NCI-H1048 (cell line): ENCODE measurements at regions not wholly inside any gene's neighbourhood (a gene's known extent, or its start where the extent isn't known, plus 50 kb on each side); places are given as distances from the start of the nearest gene placed in this dataset.

ENCODE experiments used
- DNase-seq: peaks from one replicate; lab custom pipeline; 2025; lab: John Stamatoyannopoulos, UW

DNA sequence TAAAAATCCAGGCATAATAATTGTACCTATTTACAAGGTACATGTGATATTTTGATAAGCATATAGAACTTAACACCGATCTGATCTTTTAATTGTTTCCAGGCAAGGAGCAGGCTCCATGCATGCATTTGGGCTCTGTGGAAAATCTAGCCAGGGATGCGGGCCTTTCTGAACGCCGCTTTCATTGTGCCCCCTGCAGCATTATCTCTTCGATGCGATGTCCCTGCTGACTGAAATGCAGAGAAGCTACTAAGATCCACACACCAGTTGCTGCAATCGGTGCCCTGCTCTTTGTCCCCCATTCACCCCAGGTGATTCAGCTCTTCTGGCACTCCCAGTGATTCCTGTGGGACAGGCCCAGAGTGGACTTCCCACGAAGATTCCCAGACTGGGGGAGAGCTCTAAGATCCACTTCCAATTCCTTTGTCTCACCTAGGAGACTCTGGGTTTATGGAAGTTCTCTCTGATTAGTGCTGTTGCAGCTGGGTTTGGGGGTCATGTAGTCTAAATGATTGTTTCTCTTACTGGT lies 254.3 kb upstream of the AGA start:
- no peak for DNase-seq

DNA sequence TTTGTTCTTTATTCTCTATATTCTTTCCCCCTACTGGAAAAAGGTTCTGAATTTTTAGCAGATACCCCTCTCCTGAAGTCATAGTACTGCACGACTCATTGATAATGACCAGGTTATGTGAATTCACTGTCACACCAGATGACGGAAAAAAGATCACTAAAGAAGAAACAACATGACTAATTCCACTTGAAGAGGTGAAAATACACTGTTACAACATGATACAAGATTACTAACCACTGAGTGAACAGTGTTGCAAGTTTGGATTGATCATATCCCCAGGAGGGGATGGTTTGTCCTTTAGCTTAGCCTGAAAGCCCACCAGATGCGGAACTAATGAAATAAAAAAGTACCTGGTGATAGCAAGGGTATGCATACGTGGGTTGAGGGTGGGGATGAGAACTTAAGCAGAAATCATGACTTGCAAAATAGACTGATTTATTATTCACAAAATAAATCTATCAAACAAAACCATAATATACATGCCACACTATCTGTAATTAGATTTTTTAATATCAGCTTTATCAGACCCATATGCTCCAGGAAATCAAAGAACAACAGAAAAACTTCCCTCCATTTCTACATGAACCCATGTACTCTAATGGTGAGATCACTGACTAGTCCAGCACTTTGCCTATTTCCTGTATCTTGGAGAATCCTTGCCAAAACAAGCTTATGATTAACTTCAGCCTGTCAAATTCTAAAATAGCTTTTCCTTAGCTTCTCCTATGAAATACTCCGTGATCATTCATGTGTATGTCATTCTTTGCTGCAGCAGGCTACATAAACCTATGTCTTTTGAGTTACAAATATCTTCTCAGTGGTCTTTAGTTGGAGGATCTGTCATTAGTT lies 257.4 kb upstream of the AGA start:
- no peak for DNase-seq

DNA sequence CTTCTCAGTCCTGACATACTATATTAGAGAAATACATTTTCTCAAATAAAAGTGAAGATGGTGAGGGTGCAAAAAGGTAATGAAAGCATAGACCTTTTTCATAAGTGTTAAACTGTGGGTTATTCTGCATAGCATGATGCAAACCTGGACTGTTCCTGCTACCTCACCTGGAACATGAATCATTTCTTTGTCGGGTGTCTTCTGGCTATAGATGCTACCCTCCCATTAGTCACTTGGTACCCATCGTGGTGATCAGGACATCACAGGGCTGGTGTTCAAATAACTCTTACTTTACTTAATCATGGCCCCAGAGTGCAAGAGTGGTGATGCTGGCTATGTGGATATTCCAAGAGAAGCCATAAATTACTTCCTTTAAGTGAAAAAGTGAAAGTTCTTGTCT lies 264.7 kb upstream of the AGA start:
- DNase-seq = no peak

DNA sequence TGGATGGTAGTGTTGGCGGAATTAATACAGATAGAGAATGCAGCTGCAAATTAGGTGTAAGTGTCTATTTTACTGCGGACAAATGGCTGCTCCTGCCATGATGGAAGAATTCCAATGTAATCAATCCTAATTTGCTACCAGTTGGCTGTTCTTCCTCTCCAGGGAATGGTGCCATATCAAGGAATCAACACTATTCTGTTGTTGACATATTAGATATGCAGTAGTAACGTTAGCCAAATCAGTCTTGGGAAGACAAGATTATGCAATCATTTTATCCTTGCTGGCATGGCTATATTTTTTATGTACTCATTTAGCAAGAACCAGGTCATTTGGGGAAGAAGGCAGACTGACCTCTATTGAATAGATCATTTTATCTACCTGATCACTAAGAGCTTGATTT lies 271.2 kb upstream of the AGA start:
- no peak for DNase-seq

DNA sequence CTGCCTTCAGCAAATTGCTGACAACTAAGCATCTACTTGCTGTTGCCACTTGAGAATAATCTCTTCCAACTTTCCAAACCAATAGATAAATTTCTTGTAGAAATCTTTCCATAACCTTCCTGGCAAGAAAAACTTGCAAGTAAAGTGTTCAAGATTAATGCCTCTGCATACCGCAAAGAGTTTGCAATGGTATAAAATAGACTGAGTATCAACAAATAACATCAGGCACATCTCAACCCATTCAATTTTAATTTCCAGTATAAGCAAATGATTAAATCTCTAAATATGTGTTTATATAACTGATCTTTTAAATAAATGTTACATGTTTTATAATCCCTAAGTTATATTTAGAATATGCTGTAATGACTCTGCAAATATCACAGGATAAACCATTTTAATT lies 275.2 kb upstream of the AGA start:
- DNase-seq = no peak

DNA sequence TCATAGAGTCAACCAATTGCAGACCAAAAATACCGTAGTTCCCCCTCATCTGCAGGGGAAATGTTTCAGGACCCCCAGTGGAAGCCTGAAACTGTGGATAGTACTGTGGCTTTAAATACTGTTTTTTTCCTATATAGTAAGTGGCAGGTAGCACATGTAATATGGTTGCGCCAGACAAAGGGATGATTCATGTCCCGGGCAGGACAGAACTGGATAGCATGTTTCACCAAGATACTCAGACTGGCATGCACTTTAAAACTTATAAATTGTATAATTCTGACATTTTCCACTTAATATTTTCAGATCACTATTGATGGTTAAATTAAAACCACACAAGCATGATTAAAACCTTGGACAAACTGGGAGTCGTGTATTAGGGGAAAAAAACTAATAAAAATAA lies 276.3 kb upstream of the AGA start:
- DNase-seq = no peak

DNA sequence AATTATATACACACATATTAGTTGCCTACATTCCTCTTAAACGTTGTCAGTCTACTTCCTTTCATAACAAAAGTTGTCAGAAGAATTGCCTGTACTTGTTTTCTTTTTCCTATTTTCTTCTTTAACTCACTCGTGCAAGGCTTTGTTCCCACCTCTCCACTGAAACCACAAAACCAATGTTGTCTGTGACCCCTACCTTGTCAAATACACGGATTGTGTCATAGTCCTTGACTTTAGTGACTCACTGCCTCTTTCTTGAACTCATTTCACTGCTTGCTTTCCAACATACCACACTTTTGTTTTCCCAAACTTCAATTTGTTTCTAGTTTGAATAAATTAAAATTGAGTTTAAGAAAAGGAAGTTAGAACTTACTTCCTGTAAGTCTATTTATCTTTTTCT lies 283.9 kb upstream of the AGA start:
- no peak for DNase-seq

DNA sequence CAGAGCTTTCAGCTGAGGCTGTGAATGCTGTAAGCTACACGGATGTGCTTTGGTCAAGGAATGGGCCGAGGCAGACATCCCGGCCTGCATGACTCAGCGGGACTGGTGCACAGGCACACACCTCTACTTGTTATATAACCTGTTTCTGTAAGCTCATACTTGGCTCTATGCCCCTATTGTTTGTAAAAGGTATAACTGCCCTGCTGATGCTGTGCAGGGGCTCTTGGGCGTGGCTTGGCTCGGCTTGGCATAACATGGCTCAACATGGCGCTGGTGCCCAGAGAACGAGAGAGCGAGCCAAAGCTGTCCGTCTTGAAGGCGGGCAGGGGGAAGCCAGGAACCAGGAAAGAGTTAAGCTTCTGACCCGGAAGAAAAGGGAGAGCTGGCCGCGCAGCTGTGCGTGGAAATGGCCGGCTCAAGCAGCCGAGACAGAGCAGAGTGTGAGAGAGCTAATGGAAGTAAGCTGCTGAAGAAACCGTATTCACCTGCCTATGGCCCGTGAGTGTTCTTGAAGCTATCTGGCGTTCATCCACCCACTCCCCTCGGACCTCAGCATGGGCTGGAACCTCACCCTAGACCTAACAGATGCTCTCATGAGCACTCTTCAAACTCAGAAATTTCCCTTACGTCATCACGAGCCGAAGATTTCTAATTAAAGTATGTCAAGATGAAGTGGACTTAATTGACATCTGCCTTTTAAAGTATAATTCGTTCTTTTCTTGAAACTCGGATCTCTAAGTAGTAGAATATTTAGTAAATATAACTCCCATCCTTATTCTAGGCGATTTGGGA lies 286.3 kb upstream of the AGA start:
- DNase-seq = no peak

DNA sequence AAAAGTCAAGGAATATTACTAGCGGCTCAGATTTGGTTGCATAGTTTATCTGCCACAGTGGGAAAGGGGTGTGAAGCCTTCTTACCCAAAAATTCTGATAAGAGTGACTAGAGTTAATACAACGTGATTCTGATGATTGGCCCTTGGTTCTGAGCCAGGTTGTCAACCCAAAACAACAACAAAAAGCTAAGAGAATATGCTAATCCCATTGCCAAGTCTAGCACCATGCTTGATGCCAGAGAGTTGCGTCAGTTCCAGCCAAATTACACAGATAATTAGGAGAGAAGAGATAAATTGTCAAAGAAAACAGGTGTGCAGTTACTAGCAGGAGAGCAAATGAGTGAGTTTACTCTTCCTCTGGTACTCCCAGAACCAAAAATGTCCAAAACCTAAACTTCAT lies 287.4 kb upstream of the AGA start:
- no peak for DNase-seq

DNA sequence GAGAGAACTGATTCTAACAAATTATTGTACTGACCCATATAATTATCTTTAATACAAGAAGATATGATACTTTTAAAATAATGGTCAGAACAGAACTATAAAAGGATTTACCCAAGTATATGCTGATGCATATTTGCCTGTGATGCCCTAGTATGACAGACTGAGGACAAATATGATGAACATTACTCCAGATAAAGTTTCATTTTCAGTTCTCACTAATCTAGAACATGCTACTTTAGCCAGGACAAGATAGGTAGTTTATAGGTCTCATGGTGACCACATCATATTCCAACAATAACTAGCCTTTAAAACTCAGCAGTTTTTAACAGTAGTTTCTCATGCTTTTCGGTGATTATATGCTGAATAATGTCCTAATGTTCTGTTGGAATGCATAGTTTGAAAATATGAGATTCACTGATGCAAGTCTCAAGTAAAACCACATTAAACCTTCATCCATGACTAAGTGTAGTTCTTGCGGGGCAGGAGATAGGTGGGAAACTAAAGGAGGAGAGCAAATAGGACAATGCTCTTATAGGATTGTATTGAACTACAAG lies 295.2 kb upstream of the AGA start:
- no peak for DNase-seq

DNA sequence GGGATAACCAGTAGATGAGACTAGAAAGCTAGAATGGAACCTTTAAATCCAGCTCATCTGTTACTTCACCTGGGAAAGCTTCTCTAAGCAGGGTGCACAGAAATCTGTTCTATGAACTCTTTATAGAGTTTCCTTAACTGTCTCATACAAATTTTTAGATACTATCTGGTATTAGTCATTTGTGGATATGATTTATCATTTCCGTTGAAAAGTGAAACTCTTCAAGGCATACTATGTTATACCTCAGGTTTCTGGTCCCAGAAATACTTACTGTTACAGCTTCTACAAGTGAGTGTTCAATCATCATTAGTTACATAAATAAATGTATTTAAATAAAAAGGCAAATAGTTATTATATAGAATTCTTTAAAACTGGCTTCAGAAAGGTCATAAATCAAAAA lies 298.3 kb upstream of the AGA start:
- DNase-seq = no peak

DNA sequence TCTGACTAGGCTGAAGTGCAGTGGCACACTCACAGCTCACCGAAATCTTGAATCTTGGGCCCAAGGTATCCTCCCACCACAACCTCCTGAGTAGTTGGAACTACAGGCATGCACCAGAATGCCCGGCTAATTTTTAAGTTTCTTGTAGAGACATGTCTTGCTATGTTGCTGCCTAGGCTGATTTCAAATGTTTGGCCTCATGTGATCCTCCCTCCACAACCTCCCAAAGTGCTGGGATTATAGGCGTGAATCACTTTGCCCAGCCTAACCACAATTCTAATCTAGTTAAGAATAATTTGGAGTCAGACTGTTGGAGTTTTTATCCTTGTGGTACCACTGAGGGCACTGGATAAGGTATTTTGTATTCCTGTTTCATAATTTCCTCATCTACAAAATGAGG lies 317.5 kb upstream of the AGA start:
- no peak for DNase-seq

DNA sequence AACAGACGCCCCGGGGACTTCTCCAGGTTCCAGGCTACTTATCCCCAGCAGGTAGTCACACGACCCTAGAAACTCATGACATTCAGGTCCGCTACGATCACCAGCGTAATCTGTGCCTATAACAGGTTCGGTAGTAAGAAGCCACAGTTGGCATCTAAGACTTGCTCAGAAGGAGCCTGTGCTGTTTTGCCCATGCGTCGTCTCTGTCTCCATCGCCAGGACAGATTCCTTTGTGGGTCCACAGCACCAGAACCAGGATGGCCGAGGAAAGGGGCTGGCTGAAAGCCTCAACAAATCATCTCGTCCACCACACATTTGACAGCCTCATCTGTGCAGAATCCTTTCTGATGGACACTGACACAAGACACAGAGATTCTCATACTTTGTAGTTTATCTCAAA lies 319.5 kb upstream of the AGA start:
- DNase-seq = no peak

DNA sequence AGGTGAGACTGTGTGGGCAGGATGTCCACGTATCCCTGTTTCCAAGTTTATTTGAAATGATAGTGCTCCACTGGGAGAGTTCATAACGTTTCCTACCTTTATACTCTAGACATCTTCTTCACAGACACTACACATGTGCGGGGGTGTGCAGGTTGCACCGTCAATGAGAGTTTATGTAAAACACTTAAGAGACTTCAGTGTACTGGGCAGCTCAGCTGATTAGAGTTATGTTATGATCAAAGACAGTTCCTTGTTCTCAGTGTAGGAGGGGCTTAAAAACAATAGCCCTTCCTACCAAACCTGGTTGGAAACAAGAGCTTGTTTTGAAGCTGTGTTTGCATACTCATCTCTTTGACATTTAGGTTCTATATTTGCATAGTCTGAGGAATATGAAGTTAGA lies 326.9 kb upstream of the AGA start:
- no peak for DNase-seq

DNA sequence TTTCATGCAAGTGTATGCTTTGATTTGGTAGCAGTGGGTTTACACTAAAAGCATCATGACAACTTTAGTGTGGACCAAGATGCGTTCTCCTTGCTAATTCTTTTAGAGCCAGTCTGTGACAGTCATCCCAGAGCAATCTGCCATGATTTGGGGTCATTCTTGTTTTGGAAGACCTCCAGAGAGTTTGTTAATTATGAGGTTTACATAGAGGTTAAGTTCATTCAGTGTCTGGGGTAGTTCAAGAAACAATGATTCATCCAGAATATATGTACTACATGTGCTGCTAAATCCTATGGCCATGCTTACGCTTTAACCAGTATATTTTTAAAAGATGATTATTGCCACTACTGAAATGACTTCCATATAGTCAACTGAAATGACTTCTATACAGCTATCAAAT lies 328.5 kb upstream of the AGA start:
- DNase-seq = no peak

DNA sequence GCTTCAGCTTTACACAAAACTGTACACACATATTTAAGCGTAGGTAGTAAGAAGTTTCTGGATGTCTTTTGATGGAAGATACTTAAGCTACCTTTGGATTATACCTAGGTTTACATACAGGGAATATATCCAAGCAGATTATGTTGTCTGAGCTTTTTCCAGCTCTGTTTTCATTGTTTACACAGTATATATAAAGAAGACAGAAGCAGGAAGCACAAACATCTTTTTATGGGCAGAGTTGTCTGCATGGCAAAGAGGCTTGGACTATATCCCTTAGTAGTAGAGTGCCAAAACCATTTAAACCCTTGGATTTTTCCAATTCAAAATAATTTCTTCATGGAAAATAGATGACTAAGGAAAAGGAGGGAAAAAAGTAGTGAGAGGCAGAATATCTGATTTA lies 329.4 kb upstream of the AGA start:
- DNase-seq = no peak

DNA sequence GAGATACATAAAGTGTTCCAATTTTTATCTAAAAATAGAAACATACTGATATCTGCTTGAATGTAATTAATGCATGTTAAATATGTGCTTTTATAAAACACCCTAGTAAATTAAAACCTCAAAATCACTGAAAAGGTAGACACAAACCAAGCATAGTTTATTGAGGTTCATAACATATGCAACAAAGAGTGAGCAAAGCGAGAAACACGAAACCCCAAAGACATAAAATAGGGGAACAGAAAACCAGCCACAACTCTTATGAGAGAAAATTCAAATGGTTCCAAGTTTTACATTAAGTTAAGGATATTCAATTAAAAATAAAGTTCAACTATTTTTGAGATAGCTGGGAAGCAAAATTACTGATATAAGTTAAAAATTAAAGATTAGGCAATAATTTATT lies 336.4 kb upstream of the AGA start:
- no peak for DNase-seq

DNA sequence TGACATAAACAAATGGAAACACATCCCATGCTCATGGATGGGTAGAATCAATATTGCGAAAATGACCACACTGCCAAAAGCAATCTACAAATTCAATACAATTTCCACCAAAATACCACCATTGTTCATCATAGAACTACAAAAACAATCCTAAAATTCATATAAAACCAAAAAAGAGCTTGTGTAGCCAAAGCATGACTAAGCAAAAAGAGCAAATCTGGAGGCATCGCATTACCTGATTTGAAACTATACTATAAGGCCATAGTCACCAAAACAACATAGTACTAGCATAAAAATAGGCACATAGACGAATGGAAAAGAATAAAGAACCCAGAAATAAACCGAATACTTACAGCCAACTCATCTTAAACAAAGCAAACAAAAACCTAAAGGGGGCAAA lies 342.8 kb upstream of the AGA start:
- no peak for DNase-seq

DNA sequence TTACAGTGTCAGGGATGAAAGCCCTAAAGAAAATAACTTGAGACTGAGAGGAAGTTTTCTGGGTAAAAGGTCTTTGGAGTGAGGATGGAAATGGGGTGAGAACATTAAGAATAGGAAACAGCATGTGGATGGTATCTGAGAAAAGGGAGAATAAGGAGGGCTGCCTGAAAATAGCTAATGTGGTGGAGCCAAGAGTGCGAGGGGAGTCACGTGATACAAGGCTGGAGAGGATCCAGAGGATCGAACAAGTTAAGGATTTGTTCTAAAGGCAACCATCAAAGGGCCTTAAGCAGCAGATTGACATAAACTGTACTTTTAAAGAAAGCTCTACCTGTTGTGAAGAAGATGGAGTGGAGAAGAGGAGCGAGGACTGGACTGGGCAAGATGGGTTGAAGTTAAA lies 347.4 kb upstream of the AGA start:
- DNase-seq = no peak

DNA sequence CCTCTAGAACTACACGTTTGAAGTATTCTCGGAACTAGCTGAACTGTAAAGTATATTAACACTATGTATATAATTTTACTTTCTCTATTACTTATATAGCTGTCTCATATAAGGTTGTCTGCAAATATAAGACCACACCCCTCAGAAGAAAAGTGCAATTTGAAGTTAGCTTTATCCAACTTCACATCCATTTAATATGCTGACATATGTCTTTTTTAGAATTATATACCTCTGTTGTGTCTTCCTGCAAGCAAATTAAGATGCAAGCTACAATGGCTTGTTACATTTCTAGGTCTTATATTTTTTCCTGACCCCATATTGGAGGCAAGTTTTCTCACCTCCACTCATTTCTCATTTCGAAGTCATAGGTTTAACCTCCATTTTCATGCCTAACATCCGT lies 349.0 kb upstream of the AGA start:
- DNase-seq = no peak

DNA sequence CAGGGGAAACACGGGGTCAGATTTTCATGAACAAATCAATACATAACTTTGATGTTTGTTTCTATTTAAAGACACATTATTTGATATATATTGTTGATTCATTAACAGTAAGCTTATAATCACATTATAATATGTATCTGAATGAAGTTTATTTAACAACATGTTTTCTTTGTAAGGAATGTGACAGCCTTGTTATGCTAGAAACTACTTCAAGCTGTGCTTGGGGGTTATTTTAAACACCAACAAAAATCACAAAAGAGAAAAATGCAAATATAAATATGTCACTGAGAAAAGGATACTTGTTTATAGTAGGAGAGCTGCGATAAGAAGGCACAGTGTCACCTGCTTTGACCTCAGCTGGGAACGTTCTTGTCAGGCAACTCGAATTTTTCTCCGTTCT lies 354.6 kb upstream of the AGA start:
- no peak for DNase-seq

DNA sequence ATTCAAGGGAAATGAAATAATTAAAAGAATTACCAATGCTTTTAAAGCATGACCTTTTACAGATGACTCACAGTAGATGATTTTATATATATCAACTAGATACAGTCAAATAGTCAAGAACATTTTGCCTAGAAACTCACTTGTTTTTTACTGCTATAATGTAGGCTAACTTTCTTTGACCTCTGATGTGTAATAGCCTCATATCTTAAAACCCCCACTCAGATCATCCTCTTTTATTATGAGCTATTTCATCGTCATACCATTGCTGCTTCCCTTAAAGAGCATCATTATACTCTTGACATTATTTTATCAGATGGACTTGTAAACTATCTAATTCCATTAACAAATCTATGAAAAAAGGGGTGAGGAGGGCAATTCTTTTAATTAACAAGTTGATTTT lies 355.9 kb upstream of the AGA start:
- no peak for DNase-seq

DNA sequence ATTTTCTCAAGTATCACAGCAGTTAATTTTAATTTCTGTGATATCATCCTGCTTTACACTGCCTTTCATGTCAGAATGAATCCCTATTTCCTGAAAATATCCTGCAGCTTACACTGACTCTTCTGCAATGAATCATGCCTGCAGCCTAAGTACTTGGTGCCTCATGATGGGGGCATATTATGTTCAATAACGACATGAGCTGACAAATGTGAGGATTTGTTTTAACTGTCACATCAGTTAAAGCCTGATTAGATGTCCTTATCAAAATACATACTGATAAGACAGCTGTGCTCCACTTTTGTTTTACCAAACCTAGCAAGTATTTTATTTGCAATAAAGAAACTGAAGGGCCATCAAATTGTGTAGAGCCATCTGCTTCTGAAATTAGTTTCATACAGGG lies 359.9 kb upstream of the AGA start:
- no peak for DNase-seq
